GM18505 (cell line): ENCODE measurements at regions not wholly inside any gene's neighbourhood (a gene's known extent, or its start where the extent isn't known, plus 50 kb on each side); places are given as distances from the start of the nearest gene placed in this dataset.

Experiments used
- ATAC-seq: cut with Tn5 transposase; IDR thresholded peaks from one replicate; pipeline ENCODE4 v1.9.1; 2021; ENCODE audit not compliant: unreplicated experiment
- POLR2A ChIP-seq: IDR thresholded peaks from 4 replicates; pipeline ENCODE4 v1.6.1; 2011; ENCODE audit warnings: borderline replicate concordance; ENCODE audit not compliant: insufficient read depth, insufficient read length; ENCODE audit errors: extremely low read depth

DNA sequence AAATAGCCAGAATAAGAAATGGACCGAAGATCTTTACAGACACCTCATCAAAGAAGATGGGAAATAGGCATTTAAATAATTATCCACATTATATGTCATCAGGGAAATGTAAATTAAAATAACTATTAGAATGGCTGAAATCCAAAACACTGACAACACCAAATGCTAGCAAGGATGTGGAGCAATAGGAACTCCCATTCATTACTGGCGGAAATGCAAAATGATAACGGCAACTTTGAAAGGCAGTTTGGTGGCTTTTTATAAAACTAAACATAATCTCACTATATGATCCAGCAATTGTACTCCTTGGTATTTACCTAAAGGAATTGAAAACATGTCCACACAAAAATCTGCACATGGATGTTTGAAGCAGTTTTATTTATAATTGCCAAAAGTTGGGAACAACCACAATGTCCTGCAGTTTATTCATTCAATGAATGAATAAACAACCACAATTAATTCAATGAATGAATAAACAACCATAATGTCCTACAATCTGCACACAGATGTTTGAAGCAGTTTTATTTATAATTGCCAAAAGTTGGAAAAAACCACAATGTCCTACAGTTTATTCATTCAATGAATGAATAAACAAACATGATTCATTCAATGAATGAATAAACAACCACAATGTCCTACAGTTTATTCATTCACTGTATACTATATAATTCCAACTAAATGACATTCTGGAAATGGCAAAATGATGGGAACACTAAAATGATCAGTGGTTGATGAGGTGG is 117.6 kb upstream of the PCDH18 start:
- no peak for TF ChIP-seq POLR2A
- no peak for ATAC-seq

DNA sequence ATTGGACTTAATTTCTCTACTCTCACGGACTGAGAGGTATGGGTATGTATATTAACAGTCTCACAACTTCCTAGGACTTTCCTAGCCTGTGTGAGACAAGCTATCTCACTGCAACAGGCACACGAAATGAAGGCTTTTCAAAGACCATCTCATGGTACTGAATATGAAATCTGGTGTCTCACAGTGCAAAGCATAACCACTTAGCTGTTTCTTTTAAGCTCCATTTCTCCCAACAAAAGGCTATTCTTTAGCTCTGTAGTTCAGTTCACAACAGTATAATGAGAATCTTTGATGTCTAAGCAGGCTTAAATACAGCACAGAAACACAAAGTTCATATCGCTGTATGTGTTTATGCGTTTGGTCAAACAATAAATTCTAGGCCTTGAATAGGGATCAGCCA is 116.2 kb upstream of the PCDH18 start:
- no peak for TF ChIP-seq POLR2A
- ATAC-seq: no peak

DNA sequence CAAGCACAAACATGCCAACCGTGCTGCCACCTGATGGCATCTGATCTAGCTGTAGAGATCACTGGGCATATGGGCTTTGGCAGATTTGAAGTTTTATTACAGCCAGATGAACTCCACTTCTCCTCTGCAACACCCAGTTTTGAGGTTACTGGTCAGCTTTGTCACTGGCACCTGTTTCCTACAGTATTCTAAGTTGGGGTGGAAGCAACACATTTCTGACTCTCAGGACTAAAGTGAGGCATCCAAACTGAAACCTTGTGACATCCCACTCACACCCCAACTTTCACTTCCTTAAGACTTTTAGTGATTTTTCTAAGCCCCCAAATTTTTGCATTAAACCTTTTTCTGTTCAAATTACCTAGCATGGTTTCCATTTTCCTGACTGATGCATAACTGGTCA is 115.1 kb upstream of the PCDH18 start:
- peak; percentile 92 for ATAC-seq

DNA sequence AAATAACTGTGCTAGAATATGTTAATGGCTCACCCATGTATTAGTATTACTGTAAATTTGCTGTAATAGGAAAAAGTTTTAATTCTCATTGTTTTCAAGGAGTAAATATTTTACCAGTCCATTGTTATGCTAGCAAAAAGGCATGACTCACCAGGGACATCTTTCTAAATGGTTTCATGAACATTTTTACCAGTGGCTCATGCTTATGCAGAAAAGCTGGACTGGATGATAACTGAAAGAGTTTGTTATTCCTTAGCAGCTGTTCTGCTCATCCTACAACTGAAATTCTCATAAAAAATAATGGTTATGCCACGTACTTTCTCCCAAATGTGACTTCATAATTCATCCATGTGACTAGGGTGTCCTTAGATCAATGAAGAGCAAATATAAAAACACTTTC is 111.9 kb upstream of the PCDH18 start:
- ATAC-seq: no peak
- no peak for TF ChIP-seq POLR2A

More for the DNA sequence above, 115.1 kb upstream of the PCDH18 start:
- TF ChIP-seq POLR2A: no peak

DNA sequence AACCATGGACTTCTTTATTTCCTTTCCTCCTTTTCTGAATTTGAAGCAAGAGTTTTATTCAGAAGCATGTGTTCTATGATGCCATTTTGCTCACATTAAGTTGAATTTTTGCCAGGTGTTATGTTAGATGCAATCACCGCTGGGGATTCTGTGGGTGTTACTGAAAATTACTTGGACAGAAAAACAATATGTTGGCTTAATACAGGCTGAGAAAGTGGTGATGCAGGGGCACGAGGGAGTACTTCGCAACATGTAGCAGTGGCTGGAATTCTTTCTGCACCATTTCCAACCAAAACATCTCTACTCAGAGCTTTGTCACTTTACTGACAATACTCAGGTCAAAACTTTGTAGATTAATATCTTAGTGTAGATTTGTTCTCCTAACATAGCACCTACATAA is 109.2 kb upstream of the PCDH18 start:
- no peak for ATAC-seq
- no peak for TF ChIP-seq POLR2A

DNA sequence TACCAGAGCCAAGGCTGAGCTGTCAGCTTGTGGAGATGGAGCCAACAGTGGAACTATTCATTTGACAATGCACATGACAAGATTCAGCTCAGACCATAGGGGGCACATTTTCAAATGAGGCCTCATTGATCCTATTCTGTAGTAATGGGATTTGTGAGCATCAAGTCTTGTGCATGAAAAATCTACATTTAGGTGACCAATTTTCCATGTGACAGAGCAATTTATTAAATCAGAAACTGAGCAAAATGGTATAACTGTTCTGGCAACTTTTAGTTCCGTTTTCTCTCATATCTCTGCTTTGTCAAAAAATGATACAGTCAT is 108.5 kb upstream of the PCDH18 start:
- TF ChIP-seq POLR2A: no peak
- ATAC-seq: no peak

DNA sequence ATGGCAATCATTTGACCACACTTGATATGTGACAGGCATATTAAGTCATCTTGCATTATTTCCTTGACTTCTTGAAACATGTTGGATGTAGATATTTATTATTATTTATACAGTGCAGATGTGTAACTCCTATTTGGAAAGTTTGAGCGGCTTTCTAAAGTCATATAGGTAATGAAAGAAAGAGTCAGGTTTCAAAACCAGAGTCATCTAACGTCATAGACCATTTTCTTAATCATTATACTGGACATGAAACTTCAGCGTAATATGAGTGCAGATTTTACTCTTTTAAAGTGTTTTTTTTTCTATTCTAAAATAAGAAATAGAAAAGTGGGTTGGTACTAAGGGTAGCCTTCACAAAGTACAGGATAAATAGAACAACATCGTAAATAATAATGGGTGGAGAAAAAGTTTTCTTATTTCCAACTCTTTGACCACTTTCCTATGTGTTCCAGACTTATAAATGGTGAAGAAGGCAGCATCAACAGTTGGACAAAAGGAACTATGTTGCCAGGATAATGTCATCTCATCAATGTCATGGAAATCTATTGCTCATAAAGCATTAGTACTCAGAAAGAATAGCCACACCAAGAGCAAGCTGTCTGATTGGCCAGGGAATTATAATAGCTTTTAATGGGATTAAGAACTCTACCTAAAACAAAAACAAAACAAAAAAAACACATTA is 108.0 kb upstream of the PCDH18 start:
- TF ChIP-seq POLR2A: no peak
- ATAC-seq: no peak

DNA sequence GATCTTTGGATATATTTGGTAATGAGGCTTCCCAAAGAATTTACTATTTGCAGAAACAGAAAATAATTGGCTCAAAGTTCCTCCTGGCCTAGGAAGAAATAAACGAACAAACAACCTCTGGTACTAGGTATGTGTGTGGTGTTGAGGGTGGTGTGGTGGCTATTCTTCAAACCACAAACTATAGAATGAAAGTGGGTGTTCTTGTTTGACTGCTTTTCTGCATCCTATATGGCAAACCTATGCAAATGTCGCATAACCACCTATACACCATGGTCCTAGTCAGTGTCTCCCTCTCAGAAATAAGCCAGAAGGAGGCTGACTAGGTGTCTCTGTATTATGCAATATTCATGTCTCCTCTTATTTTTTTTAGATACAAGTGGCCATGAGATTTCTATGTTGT is 106.6 kb upstream of the PCDH18 start:
- ATAC-seq: peak; percentile 60
- TF ChIP-seq POLR2A: no peak

DNA sequence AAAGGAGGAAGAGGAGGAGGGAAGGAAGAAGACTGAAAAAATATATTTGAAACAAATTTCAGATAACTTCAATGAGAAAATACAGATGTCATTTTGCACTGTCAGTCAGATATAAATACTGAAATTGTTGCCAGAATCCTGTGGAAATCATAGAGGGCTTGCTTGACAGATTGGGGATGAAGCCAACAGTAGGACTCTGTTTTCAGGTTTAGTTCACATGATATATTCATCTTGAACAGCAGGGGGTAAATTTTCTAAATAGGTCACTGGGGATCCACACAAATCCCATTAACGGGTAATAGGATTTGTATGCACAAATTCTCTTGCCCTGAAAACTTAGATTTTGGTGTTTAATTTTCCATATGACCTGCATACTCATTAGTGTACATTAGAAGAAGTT is 103.3 kb upstream of the PCDH18 start:
- ATAC-seq: no peak

DNA sequence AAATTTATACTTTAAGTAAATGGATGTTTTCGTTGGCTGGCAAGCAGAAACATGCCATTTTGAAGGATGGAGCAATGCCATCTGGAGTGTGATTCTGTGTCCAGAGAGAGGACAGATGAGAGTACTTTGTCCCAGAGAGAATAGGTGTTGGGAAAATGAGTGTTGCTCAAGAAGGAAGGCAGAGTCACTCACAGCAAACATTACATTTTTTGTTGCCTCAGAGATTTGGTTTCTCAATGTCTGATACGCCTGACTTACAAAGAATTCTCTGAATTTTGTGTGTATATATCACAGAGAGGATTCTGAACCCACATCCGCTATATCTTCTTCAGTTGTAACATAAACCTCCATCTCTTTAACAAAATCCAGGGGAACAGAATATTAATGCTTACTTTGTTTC is 102.8 kb upstream of the PCDH18 start:
- ATAC-seq: no peak
- TF ChIP-seq POLR2A: no peak

More for the DNA sequence above, 103.3 kb upstream of the PCDH18 start:
- TF ChIP-seq POLR2A: no peak

DNA sequence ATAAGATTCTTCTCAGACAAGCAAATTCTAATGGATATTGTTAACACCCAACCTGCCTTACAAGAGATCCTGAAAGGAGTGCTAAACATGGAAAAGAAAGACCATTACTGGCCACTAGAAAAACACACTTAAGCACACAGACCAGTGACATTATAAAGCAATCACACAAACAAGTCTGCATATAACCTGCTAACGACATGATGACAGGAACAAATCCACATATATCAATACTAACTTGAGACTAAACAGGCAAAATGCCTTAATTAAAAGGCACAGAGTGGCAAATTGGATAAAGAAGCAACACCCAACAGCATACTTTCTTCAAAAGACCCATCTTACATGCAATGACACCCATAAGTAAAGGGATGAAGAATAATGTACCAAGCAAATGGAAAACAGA is 100.5 kb upstream of the PCDH18 start:
- ATAC-seq: no peak

DNA sequence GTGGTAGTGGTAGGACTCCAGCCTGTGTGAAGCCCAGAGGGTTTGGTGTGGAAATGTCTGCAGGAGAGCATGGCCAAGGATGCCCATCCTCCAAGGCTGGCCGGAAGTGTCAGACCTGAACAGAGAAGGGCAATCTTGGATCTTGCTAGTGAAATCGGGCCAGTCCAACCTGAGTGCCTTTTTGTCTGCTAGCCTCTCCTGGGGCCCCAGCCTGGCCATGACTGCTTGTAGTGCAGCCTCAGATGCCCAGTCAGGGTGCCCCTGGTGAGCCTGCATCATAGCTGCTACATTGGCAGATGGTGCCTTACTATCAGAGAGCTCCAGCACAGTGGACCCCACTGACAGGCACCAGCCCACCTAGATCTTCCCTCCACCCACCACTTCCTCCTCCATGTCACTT is 99.3 kb upstream of the PCDH18 start:
- no peak for ATAC-seq
- TF ChIP-seq POLR2A: no peak

More for the DNA sequence above, 100.5 kb upstream of the PCDH18 start:
- no peak for TF ChIP-seq POLR2A

DNA sequence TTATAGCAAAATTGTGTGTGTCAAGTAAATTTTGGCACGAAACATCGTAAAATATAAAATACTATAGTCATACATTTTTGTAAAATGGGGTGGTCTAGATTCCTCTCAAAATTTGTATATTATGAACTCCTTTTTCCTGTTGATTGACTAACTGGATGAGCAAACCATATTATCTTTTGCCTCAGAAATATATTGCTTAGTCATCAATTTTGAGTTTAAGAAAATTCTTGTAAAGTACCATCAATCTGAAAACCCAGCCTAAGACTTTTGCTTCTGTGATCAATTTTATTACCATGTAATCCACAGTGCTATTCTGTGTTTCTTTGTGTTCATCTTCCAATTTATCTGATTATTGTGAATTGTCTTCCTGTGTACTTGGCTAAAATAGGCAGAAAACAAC is 98.0 kb upstream of the PCDH18 start:
- ATAC-seq: no peak
- TF ChIP-seq POLR2A: no peak

DNA sequence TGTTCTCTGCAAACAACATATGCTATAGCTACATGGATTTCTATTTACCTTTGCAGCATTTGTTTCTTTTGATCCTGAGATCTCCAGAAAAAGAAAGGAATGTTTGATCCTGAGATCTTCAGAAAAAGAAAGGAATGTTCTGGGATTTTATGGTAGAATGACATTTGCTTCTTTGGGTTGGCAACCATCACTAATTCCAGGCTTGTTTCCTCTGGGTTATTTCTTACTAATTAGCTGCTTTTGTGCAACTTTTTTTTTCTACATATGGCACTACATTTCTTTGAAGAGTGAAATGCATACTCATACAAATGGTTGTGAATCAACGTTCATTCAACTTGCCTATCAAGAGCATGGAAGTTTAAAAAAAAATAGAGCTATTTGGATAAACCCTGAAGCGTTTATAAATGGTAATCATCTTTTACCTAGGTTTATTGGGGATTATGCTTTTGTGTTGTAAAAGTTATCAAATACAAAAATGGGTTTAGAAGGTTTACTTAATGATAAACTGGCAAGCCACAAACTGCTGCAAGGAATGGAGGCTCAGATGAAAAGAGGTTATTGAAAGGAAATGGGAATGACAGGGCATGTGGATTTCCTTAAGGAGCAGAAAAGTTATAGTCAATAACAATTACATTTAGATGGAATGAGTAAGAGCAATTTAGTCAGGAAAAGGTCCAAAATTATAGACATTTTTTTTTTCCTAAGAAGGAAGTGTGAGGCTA is 95.6 kb upstream of the PCDH18 start:
- TF ChIP-seq POLR2A: no peak
- no peak for ATAC-seq
